ENCODE measurements at regions not wholly inside any gene's neighbourhood (a gene's known extent, or its start where the extent isn't known, plus 50 kb on each side); places are given as distances from the start of the nearest gene placed in this dataset.
"Not testable (repeated sequence)": the region's sequence is repeated elsewhere in the genome, so short reads cannot be mapped to it uniquely, and the experiment has no call there.

GRCh38 chr18:70535041-70535440 lies 246.2 kb downstream of the SOCS6 start:
- peak; percentile 6 for DNase-seq

GRCh38 chr18:70525322-70525721 lies 236.5 kb downstream of the SOCS6 start:
- DNase-seq: not testable (repeated sequence)

GRCh38 chr18:70523792-70524182 lies 234.9 kb downstream of the SOCS6 start:
- DNase-seq: no peak

- DNase-seq: no peak
These were observed 234.4 kb downstream of the SOCS6 start for GRCh38 chr18:70523035-70523791.

GRCh38 chr18:70522183-70522680 lies 233.4 kb downstream of the SOCS6 start:
- DNase-seq: no peak

GRCh38 chr18:70520867-70521266 lies 232.0 kb downstream of the SOCS6 start:
- no peak for DNase-seq

GRCh38 chr18:70513502-70514171 lies 224.8 kb downstream of the SOCS6 start:
- no peak for DNase-seq

- DNase-seq: no peak
These were observed 219.1 kb downstream of the SOCS6 start for GRCh38 chr18:70507970-70508369.

- no peak for DNase-seq
These were observed 217.7 kb downstream of the SOCS6 start for GRCh38 chr18:70506511-70506910.

GRCh38 chr18:70503060-70503459 lies 214.2 kb downstream of the SOCS6 start:
- no peak for DNase-seq

GRCh38 chr18:70501358-70501757 lies 212.5 kb downstream of the SOCS6 start:
- DNase-seq: no peak

- DNase-seq: no peak
These were observed 211.9 kb downstream of the SOCS6 start for GRCh38 chr18:70500748-70501147.

GRCh38 chr18:70499218-70499691 lies 210.4 kb downstream of the SOCS6 start:
- DNase-seq: no peak

- DNase-seq: no peak
These were observed 207.8 kb downstream of the SOCS6 start for GRCh38 chr18:70496353-70497294.

GRCh38 chr18:70494524-70494923 lies 205.7 kb downstream of the SOCS6 start:
- no peak for DNase-seq

- no peak for DNase-seq
These were observed 204.6 kb downstream of the SOCS6 start for GRCh38 chr18:70493461-70493860.

GRCh38 chr18:70491734-70492348 lies 203.0 kb downstream of the SOCS6 start:
- DNase-seq: peak; percentile 61

GRCh38 chr18:70489986-70490933 lies 201.4 kb downstream of the SOCS6 start:
- DNase-seq: peak; percentile 35

- no peak for DNase-seq
These were observed 200.7 kb downstream of the SOCS6 start for GRCh38 chr18:70489571-70489970.

- no peak for DNase-seq
These were observed 181.1 kb downstream of the SOCS6 start for GRCh38 chr18:70469916-70470315.

- no peak for DNase-seq
These were observed 180.2 kb downstream of the SOCS6 start for GRCh38 chr18:70468861-70469547.

Data from activated CD4-positive, alpha-beta T cell treated with anti-CD3 and anti-CD28 coated beads, Interleukin-10, Interleukin-2, amounts not matched to agents 100 ng/mL and 50 ng/mL, durations not matched to agents 16 hours and 8 hours (primary cell).